GM12874 (cell line): ENCODE measurements at regions not wholly inside any gene's neighbourhood (a gene's known extent, or its start where the extent isn't known, plus 50 kb on each side); places are given as distances from the start of the nearest gene placed in this dataset.

Experiments
- CTCF ChIP-seq: IDR thresholded peaks from 2 replicates; pipeline ENCODE4 v1.5.1; 2011; ENCODE audit warnings: low read depth, mild to moderate bottlenecking, control low read depth, low read length, moderate library complexity; ENCODE audit not compliant: insufficient read depth

DNA sequence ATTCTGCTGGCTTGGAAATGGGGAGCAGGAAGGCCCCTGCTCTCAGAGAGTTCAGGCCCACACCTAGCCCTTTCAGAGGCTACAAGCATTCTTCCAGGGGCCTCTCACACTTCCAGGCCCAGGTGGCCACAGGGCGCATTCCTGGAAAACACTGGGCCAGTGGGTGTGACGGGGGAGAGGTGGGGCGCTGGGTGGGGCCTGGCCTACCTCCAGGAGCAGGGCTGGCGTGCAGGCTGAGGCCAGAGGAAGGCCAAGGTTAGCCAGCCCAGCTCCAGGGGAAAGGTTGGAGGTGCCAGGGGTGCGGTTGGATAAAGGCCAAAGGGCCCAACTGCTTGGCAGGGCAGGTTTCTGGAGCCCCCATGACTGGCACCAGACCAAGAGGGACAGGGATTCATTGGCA is 198.2 kb downstream of the MAF start:
- no peak for TF ChIP-seq CTCF

- no peak for TF ChIP-seq CTCF
Measured at GRCh38 chr16:79401782-79402181, 198.8 kb downstream of the MAF start.

GRCh38 chr16:79401157-79401556 is 199.4 kb downstream of the MAF start:
- no peak for TF ChIP-seq CTCF

GRCh38 chr16:79400462-79401149 is 199.9 kb downstream of the MAF start:
- no peak for TF ChIP-seq CTCF

DNA sequence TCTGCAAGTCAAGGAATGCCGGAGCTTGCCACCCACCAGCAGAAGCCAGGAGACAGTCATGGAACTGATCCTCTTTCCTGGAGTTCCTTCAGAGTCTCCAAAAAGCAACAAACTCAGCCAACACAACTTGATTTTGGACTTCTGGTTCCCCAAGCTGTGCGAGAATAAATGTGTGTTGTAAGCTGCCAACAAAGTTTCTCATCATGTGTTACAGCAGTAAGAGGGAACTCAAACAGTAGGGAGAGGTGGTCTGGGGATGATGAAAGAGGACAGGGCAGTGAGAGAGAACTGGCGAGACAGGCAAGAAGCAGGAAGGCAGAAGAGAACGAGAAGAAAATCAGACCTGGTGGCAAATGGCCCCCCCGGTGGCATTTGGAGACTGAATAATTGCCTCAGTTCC is 204.9 kb downstream of the MAF start:
- TF ChIP-seq CTCF, result no peak

- TF ChIP-seq CTCF, result no peak
Measured at GRCh38 chr16:79394206-79394605, 206.3 kb downstream of the MAF start.

GRCh38 chr16:79393564-79393963 is 207.0 kb downstream of the MAF start:
- TF ChIP-seq CTCF, result no peak
